ENCODE measurements at regions not wholly inside any gene's neighbourhood (a gene's known extent, or its start where the extent isn't known, plus 50 kb on each side); places are given as distances from the start of the nearest gene placed in this dataset.

DNA sequence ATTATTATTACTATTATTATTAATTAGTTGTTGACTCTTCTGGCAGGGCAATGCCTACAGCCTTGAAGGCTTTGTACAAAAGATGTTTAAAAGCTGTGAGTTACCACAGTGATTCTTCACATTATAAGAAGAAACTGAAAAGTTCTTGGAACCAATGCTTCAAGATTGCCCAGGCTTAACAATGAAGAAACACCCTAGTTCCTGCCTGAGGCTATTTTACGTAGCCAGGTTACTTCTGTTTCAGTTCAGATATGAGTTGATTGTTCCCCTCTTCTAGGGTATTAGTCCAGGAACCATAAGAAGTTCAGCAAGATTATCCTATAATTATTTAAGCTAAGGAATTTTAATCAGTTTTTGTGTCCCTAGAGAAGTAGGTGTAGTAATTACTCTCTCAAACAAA lies 154.6 kb upstream of the CDH12 start:
- intact Hi-C loops (cut with DNase I) = no loop called here
- 50 to 69% methylated on average over 1 of the region's 1 CpG for WGBS, 2 donors
- no peaks in the 10 kb centered on the region for H3K9me3 ChIP-seq

GRCh38 chr5:23007236-23007635 lies 154.1 kb upstream of the CDH12 start:
- ATAC-seq (no peak), DNase-seq (no peak)
- H3K4me1 ChIP-seq = no peaks in the 10 kb centered on the region
- no peaks in the 10 kb centered on the region for H3K9me3 ChIP-seq
- H3K4me3 ChIP-seq = no peak overlapping the region
- TF ChIP-seq CTCF (IDR thresholded peaks at IDR 0.05) (no peak), POLR2A (IDR thresholded peaks at IDR 0.05) (no peak)
- no peak overlapping the region for H3K27ac ChIP-seq
- intact Hi-C loops (cut with DNase I) = no loop called here
- no peaks in the 10 kb centered on the region for H3K36me3 ChIP-seq (replicated peaks in 1 of 2; ENCODE audit: insufficient read depth in 1 of 2, low read depth in 2 of 2)
- H3K27me3 ChIP-seq = no peaks in the 10 kb centered on the region
- WGBS, 2 donors = 47 to 68% methylated on average over 1 of the region's 1 CpG

More for the DNA sequence above, 154.6 kb upstream of the CDH12 start:
- Histone ChIP-seq H3K4me3 (no peak overlapping the region), H3K4me1 (no peaks in the 10 kb centered on the region), H3K27ac (no peak overlapping the region), H3K36me3 (replicated peaks in 1 of 2; ENCODE audit: insufficient read depth in 1 of 2, low read depth in 2 of 2) (no peaks in the 10 kb centered on the region), H3K27me3 (no peaks in the 10 kb centered on the region)
- no peak for ATAC-seq
- no peak for DNase-seq
- TF ChIP-seq POLR2A (IDR thresholded peaks at IDR 0.05) (no peak), CTCF (IDR thresholded peaks at IDR 0.05) (no peak)

DNA sequence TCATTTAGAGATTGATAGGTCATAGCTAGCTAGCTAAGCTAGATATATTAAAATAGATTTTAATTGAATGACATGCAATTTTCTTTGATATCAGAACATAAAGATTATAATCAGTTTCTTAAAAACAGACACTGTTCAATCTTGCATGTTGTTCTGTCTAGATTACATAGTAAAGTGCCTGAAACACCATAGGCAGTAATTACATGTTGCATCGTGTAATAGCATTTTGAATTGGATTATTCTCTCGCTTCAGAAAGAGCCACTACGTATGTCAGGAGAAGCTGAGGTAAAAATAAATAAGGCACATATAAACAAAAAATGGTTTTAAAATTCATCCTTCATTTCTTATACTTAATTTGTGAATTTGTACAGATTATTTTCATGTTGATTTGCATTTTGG lies 148.0 kb upstream of the CDH12 start:
- 77 to 84% methylated on average over 3 of the region's 3 CpGs for WGBS, 2 donors
- no peak for ATAC-seq
- no peak for DNase-seq
- Histone ChIP-seq H3K9me3 (no peaks in the 10 kb centered on the region), H3K27me3 (no peaks in the 10 kb centered on the region), H3K36me3 (replicated peaks in 1 of 2; ENCODE audit: insufficient read depth in 1 of 2, low read depth in 2 of 2) (no peaks in the 10 kb centered on the region), H3K27ac (no peak overlapping the region), H3K4me1 (no peaks in the 10 kb centered on the region), H3K4me3 (no peak overlapping the region)
- intact Hi-C loops (cut with DNase I) = no loop called here
- TF ChIP-seq CTCF (IDR thresholded peaks at IDR 0.05) (no peak), POLR2A (IDR thresholded peaks at IDR 0.05) (no peak)

GRCh38 chr5:22998774-22999173 lies 145.6 kb upstream of the CDH12 start:
- WGBS, 2 donors = 14 to 28% methylated on average over 1 of the region's 1 CpG
- no peaks in the 10 kb centered on the region for H3K27me3 ChIP-seq
- H3K9me3 ChIP-seq = no peaks in the 10 kb centered on the region
- TF ChIP-seq CTCF (IDR thresholded peaks at IDR 0.05) = no peak
- no peak for TF ChIP-seq POLR2A (IDR thresholded peaks at IDR 0.05)
- H3K27ac ChIP-seq = no peak overlapping the region
- intact Hi-C loops (cut with DNase I) = no loop called here
- no peaks in the 10 kb centered on the region for H3K36me3 ChIP-seq (replicated peaks in 1 of 2; ENCODE audit: insufficient read depth in 1 of 2, low read depth in 2 of 2)
- ATAC-seq (no peak), DNase-seq (no peak)
- H3K4me3 ChIP-seq = no peak overlapping the region
- H3K4me1 ChIP-seq = no peaks in the 10 kb centered on the region

DNA sequence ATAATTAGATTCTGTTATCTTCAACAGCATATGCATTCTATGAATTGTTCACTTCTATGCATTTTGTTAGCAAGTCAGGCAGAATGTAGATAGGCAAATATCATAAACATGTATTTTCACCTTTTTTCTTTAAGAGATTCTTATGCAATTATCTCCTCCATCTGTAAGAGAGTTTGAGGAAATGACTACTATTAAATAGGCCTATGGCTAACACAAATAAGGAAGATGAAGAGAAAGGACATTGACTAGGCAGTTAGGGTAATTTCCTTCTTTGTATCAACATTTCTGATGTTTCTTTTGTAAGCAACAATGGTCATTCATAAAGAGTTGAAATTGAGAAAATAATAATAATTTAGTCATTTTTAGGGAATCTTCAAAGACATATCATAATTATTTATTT lies 145.2 kb upstream of the CDH12 start:
- no peaks in the 10 kb centered on the region for H3K9me3 ChIP-seq
- ATAC-seq = no peak

More for the DNA sequence above, 145.2 kb upstream of the CDH12 start:
- TF ChIP-seq CTCF (IDR thresholded peaks at IDR 0.05) (no peak), POLR2A (IDR thresholded peaks at IDR 0.05) (no peak)
- H3K4me3 ChIP-seq = no peak overlapping the region
- no peaks in the 10 kb centered on the region for H3K36me3 ChIP-seq (replicated peaks in 1 of 2; ENCODE audit: insufficient read depth in 1 of 2, low read depth in 2 of 2)
- no peak for DNase-seq
- intact Hi-C loops (cut with DNase I) = no loop called here
- no peaks in the 10 kb centered on the region for H3K4me1 ChIP-seq
- H3K27ac ChIP-seq = no peak overlapping the region
- no peaks in the 10 kb centered on the region for H3K27me3 ChIP-seq

Data from body of pancreas (tissue), 4 donors.